Sigmoid colon (tissue), 3 donors: ENCODE measurements at regions not wholly inside any gene's neighbourhood (a gene's known extent, or its start where the extent isn't known, plus 50 kb on each side); places are given as distances from the start of the nearest gene placed in this dataset.

Experiments
- CTCF ChIP-seq, 4 experiments: fragments of 450-650 bp in 3 of 4; fragments of 200-600 bp in 1 of 4; IDR thresholded peaks; one replicate each; pipeline ENCODE4 v1.5.1; 2016 to 2019; ENCODE audit warnings: antibody characterized with exemption in 4 of 4, mild to moderate bottlenecking in 3 of 4, moderate library complexity in 2 of 4
- POLR2A ChIP-seq, 2 donors: fragments of 450-650 bp; IDR thresholded peaks; one replicate each; pipeline ENCODE4 v1.6.1; 2016; ENCODE audit warnings: antibody characterized with exemption in 2 of 2, mild to moderate bottlenecking in 2 of 2, moderate library complexity in 2 of 2

- TF ChIP-seq CTCF (IDR thresholded peaks at IDR 0.05) (no peak), POLR2A (IDR thresholded peaks at IDR 0.05) (no peak)
Observed at GRCh38 chr7:121447243-121447910, 51.3 kb upstream of the FAM3C start.
